ACC112 (cell line): ENCODE measurements at regions not wholly inside any gene's neighbourhood (a gene's known extent, or its start where the extent isn't known, plus 50 kb on each side); places are given as distances from the start of the nearest gene placed in this dataset.

Experiments used
- H2AFZ ChIP-seq: fragments of 200-600 bp; sonication (generic); one replicate; pipeline ENCODE4 v1.6.0; 2017; ENCODE audit warnings: antibody characterized with exemption, low read length; ENCODE audit not compliant: unreplicated experiment
- H3K27ac ChIP-seq: fragments of 200-600 bp; sonication (generic); 2 replicates; pipeline ENCODE4 v1.5.1; 2014; ENCODE audit warnings: low read depth, mild to moderate bottlenecking, antibody characterized with exemption, low read length, moderate library complexity
- H3K27me3 ChIP-seq: fragments of 200-600 bp; sonication (generic); 2 replicates; pipeline ENCODE4 v1.6.1; 2014; ENCODE audit warnings: mild to moderate bottlenecking, antibody characterized with exemption, low read length, moderate library complexity, mixed read lengths; ENCODE audit not compliant: insufficient read depth
- H3K36me3 ChIP-seq: fragments of 200-600 bp; sonication (generic); 2 replicates; pipeline ENCODE4 v1.6.1; 2016; ENCODE audit warnings: mild to moderate bottlenecking, antibody characterized with exemption, low read length, moderate library complexity, mixed read lengths; ENCODE audit not compliant: insufficient read depth
- H3K4me1 ChIP-seq: fragments of 200-600 bp; sonication (generic); one replicate; pipeline ENCODE4 v1.6.1; 2016; ENCODE audit warnings: low read length, mixed read lengths; ENCODE audit not compliant: insufficient read depth, unreplicated experiment, control insufficient read depth
- H3K4me3 ChIP-seq: fragments of 200-600 bp; sonication (generic); 2 replicates; pipeline ENCODE4 v1.5.1; 2014; ENCODE audit warnings: mild to moderate bottlenecking, low read depth, low read length
- H3K79me2 ChIP-seq: fragments of 200-600 bp; sonication (generic); one replicate; pipeline ENCODE4 v1.6.0; 2016; ENCODE audit warnings: low read length; ENCODE audit not compliant: control insufficient read depth, unreplicated experiment, insufficient read depth

DNA sequence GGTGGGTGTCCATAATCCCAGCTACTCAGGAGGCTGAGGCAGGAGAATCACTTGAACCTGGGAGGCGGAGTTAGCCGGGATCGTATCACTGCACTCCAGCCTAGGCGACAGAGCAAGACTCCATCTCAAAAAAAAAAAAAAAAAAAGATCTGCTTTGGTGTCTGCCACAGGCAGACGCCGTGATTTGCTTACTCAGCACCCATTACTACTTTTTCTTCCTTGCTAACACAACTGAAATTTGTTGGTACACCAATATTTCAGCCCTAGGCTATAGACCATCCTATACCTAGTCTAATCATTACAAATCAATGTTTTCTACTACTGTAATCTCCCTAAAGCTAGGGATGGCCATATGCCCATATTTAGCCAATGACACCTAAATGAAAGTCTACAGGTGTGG lies 53.5 kb upstream of the PARD3 start:
- no peak overlapping the region for H3K4me3 ChIP-seq
- no peaks in the 10 kb centered on the region for H3K36me3 ChIP-seq
- H3K79me2 ChIP-seq, result no peaks in the 10 kb centered on the region
- no peaks in the 10 kb centered on the region for H3K4me1 ChIP-seq
- H2AFZ ChIP-seq, result no peak overlapping the region
- no peaks in the 10 kb centered on the region for H3K27me3 ChIP-seq
- no peak overlapping the region for H3K27ac ChIP-seq

- Histone ChIP-seq H3K27me3 (no peaks in the 10 kb centered on the region), H2AFZ (no peak overlapping the region), H3K4me1 (peaks cover under 1% of the 10 kb centered on the region)
Measured at GRCh38 chr10:34866848-34867247, 51.8 kb upstream of the PARD3 start.

More at GRCh38 chr10:34866848-34867247, 51.8 kb upstream of the PARD3 start:
- no peak overlapping the region for H3K4me3 ChIP-seq
- H3K79me2 ChIP-seq, result no peaks in the 10 kb centered on the region
- no peak overlapping the region for H3K27ac ChIP-seq
- H3K36me3 ChIP-seq, result no peaks in the 10 kb centered on the region
